Lower leg skin (tissue), 3 donors: ENCODE measurements at regions not wholly inside any gene's neighbourhood (a gene's known extent, or its start where the extent isn't known, plus 50 kb on each side); places are given as distances from the start of the nearest gene placed in this dataset.
"Not testable (repeated sequence)": the region's sequence is repeated elsewhere in the genome, so short reads cannot be mapped to it uniquely, and the experiment has no call there.

Experiments
- POLR2A ChIP-seq, 2 donors: fragments of 450-650 bp; IDR thresholded peaks; one replicate each; pipeline ENCODE4 v1.6.1; 2016 to 2017; ENCODE audit warnings: antibody characterized with exemption in 2 of 2, mild to moderate bottlenecking in 1 of 2, moderate library complexity in 1 of 2
- TF ChIP-seq, protein P1 (sequence below), 3 donors: fragments of 450-650 bp; IDR thresholded peaks; one replicate each; pipeline ENCODE4 v1.5.1; 2016; ENCODE audit warnings: antibody characterized with exemption in 3 of 3, mild to moderate bottlenecking in 3 of 3, moderate library complexity in 2 of 3

DNA sequence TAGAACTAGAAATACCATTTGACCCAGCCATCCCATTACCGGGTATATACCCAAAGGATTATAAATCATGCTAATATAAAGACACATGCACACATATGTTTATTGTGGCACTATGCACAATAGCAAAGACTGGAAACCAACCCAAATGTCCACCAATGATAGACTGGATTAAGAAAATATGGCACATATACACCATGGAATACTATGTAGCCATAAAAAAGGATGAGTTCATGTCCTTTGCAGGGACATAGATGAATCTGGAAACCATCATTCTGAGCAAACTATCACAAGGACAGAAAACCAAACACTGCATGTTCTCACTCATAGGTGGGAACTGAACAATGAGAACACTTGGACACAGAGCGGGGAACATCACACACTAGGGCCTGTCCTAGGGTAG, 586.5 kb downstream of the UQCRFS1 start:
- TF ChIP-seq, protein P1, sequence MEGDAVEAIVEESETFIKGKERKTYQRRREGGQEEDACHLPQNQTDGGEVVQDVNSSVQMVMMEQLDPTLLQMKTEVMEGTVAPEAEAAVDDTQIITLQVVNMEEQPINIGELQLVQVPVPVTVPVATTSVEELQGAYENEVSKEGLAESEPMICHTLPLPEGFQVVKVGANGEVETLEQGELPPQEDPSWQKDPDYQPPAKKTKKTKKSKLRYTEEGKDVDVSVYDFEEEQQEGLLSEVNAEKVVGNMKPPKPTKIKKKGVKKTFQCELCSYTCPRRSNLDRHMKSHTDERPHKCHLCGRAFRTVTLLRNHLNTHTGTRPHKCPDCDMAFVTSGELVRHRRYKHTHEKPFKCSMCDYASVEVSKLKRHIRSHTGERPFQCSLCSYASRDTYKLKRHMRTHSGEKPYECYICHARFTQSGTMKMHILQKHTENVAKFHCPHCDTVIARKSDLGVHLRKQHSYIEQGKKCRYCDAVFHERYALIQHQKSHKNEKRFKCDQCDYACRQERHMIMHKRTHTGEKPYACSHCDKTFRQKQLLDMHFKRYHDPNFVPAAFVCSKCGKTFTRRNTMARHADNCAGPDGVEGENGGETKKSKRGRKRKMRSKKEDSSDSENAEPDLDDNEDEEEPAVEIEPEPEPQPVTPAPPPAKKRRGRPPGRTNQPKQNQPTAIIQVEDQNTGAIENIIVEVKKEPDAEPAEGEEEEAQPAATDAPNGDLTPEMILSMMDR (IDR thresholded peaks at IDR 0.05), result not testable (repeated sequence)
- TF ChIP-seq POLR2A (IDR thresholded peaks at IDR 0.05), result not testable (repeated sequence)
